ENCODE measurements at regions not wholly inside any gene's neighbourhood (a gene's known extent, or its start where the extent isn't known, plus 50 kb on each side); places are given as distances from the start of the nearest gene placed in this dataset.

- no peaks in the 10 kb centered on the region for H3K79me2 ChIP-seq (ENCODE audit: control insufficient read depth, insufficient read depth, low read length, poor library complexity)
- DNase-seq, result no peak
- H3K14ac ChIP-seq (ENCODE audit: low read length), result no peak overlapping the region
- no peak overlapping the region for H4K12ac ChIP-seq (ENCODE audit: low read depth, low read length)
- H3K36me3 ChIP-seq (ENCODE audit: control insufficient read depth in 1 of 2, insufficient read depth in 2 of 2, low read length in 2 of 2), result no peaks in the 10 kb centered on the region
- H2AK5ac ChIP-seq (ENCODE audit: low read length), result no peak overlapping the region
- no peak overlapping the region for H3K9ac ChIP-seq (ENCODE audit: low read length)
- H3K9me3 ChIP-seq (ENCODE audit: insufficient read depth, low read depth, low read length), result no peaks in the 10 kb centered on the region
- no peak overlapping the region for H2AFZ ChIP-seq (ENCODE audit: insufficient read depth, low read length, poor library complexity)
- no peak overlapping the region for H3K4me3 ChIP-seq (ENCODE audit: low read depth, low read length)
- peak overlapping the region; percentile 70 for H2BK5ac ChIP-seq (ENCODE audit: low read depth, low read length, poor library complexity)
- H2BK12ac ChIP-seq (ENCODE audit: low read length), result peak overlapping the region; percentile 83
- no peak overlapping the region for H3K18ac ChIP-seq (ENCODE audit: low read length)
- no peak overlapping the region for H3K23ac ChIP-seq (ENCODE audit: low read length)
- H3K27ac ChIP-seq (ENCODE audit: low read depth, low read length), result no peak overlapping the region
- H3K27me3 ChIP-seq (ENCODE audit: insufficient read depth, low read length), result no peaks in the 10 kb centered on the region
- H4K8ac ChIP-seq (ENCODE audit: low read depth, low read length), result no peak overlapping the region
- no peak overlapping the region for H3K4me2 ChIP-seq (ENCODE audit: low read length)
- peaks cover 5 to 21% of the 10 kb centered on the region in 2 experiments for H3K4me1 ChIP-seq (ENCODE audit: control insufficient read depth in 1 of 2, insufficient read depth in 2 of 2, low read length in 2 of 2)
- H2BK120ac ChIP-seq (ENCODE audit: insufficient read depth, low read length, poor library complexity), result no peak overlapping the region
- peak overlapping the region; percentile 30 for H4K91ac ChIP-seq (ENCODE audit: low read depth, low read length)
- no CpG with 5 or more reads among the region's 6 CpGs for WGBS (ENCODE audit: extremely low coverage, insufficient coverage, insufficient read length)
- H3K4ac ChIP-seq (ENCODE audit: low read depth, low read length), result no peak overlapping the region
- peaks cover 10% of the 10 kb centered on the region for H3K79me1 ChIP-seq (ENCODE audit: low read length)
These were observed 359.9 kb downstream of the TNS1 start for GRCh38 chr2:217642944-217643343.

GRCh38 chr2:217641960-217642359, 360.8 kb downstream of the TNS1 start:
- H2BK120ac ChIP-seq (ENCODE audit: insufficient read depth, low read length, poor library complexity), result no peak overlapping the region
- no peaks in the 10 kb centered on the region for H3K9me3 ChIP-seq (ENCODE audit: insufficient read depth, low read depth, low read length)
- no peak overlapping the region for H2AK5ac ChIP-seq (ENCODE audit: low read length)
- H3K23ac ChIP-seq (ENCODE audit: low read length), result no peak overlapping the region
- no peaks in the 10 kb centered on the region for H3K36me3 ChIP-seq (ENCODE audit: control insufficient read depth in 1 of 2, insufficient read depth in 2 of 2, low read length in 2 of 2)
- no peak overlapping the region for H4K8ac ChIP-seq (ENCODE audit: low read depth, low read length)
- H4K12ac ChIP-seq (ENCODE audit: low read depth, low read length), result no peak overlapping the region
- no peak overlapping the region for H3K4me3 ChIP-seq (ENCODE audit: low read depth, low read length)
- no peak overlapping the region for H3K4ac ChIP-seq (ENCODE audit: low read depth, low read length)
- H2AFZ ChIP-seq (ENCODE audit: insufficient read depth, low read length, poor library complexity), result no peak overlapping the region
- peaks cover 14% of the 10 kb centered on the region for H3K79me1 ChIP-seq (ENCODE audit: low read length)
- H4K91ac ChIP-seq (ENCODE audit: low read depth, low read length), result no peak overlapping the region
- DNase-seq, result no peak
- H2BK12ac ChIP-seq (ENCODE audit: low read length), result no peak overlapping the region
- H3K18ac ChIP-seq (ENCODE audit: low read length), result no peak overlapping the region
- no peaks in the 10 kb centered on the region for H3K27me3 ChIP-seq (ENCODE audit: insufficient read depth, low read length)
- no CpG with 5 or more reads among the region's 2 CpGs for WGBS (ENCODE audit: extremely low coverage, insufficient coverage, insufficient read length)
- H3K4me1 ChIP-seq (ENCODE audit: control insufficient read depth in 1 of 2, insufficient read depth in 2 of 2, low read length in 2 of 2), result peaks cover 13 to 28% of the 10 kb centered on the region in 2 experiments
- H3K14ac ChIP-seq (ENCODE audit: low read length), result no peak overlapping the region
- H3K79me2 ChIP-seq (ENCODE audit: control insufficient read depth, insufficient read depth, low read length, poor library complexity), result no peaks in the 10 kb centered on the region
- no peak overlapping the region for H3K27ac ChIP-seq (ENCODE audit: low read depth, low read length)
- no peak overlapping the region for H2BK5ac ChIP-seq (ENCODE audit: low read depth, low read length, poor library complexity)
- H3K4me2 ChIP-seq (ENCODE audit: low read length), result no peak overlapping the region
- H3K9ac ChIP-seq (ENCODE audit: low read length), result no peak overlapping the region

- H3K14ac ChIP-seq (ENCODE audit: low read length), result no peak overlapping the region
- no peaks in the 10 kb centered on the region for H3K9me3 ChIP-seq (ENCODE audit: insufficient read depth, low read depth, low read length)
- H3K36me3 ChIP-seq (ENCODE audit: control insufficient read depth in 1 of 2, insufficient read depth in 2 of 2, low read length in 2 of 2), result no peaks in the 10 kb centered on the region
- no peak overlapping the region for H3K27ac ChIP-seq (ENCODE audit: low read depth, low read length)
- H3K4me3 ChIP-seq (ENCODE audit: low read depth, low read length), result no peak overlapping the region
- H3K4me1 ChIP-seq (ENCODE audit: control insufficient read depth in 1 of 2, insufficient read depth in 2 of 2, low read length in 2 of 2), result peaks cover 19 to 32% of the 10 kb centered on the region in 2 experiments
- H3K27me3 ChIP-seq (ENCODE audit: insufficient read depth, low read length), result no peaks in the 10 kb centered on the region
- no peak overlapping the region for H2BK120ac ChIP-seq (ENCODE audit: insufficient read depth, low read length, poor library complexity)
- no peaks in the 10 kb centered on the region for H3K79me2 ChIP-seq (ENCODE audit: control insufficient read depth, insufficient read depth, low read length, poor library complexity)
- H3K18ac ChIP-seq (ENCODE audit: low read length), result no peak overlapping the region
- H2AFZ ChIP-seq (ENCODE audit: insufficient read depth, low read length, poor library complexity), result no peak overlapping the region
- H3K9ac ChIP-seq (ENCODE audit: low read length), result no peak overlapping the region
- no peak overlapping the region for H4K12ac ChIP-seq (ENCODE audit: low read depth, low read length)
- peaks cover 17% of the 10 kb centered on the region for H3K79me1 ChIP-seq (ENCODE audit: low read length)
- H3K23ac ChIP-seq (ENCODE audit: low read length), result no peak overlapping the region
- H3K4ac ChIP-seq (ENCODE audit: low read depth, low read length), result no peak overlapping the region
- H2BK5ac ChIP-seq (ENCODE audit: low read depth, low read length, poor library complexity), result no peak overlapping the region
- no peak overlapping the region for H2BK12ac ChIP-seq (ENCODE audit: low read length)
- WGBS (ENCODE audit: extremely low coverage, insufficient coverage, insufficient read length), result no CpG with 5 or more reads among the region's 2 CpGs
- H4K91ac ChIP-seq (ENCODE audit: low read depth, low read length), result no peak overlapping the region
- DNase-seq, result no peak
- H2AK5ac ChIP-seq (ENCODE audit: low read length), result no peak overlapping the region
- no peak overlapping the region for H3K4me2 ChIP-seq (ENCODE audit: low read length)
- H4K8ac ChIP-seq (ENCODE audit: low read depth, low read length), result no peak overlapping the region
These were observed 363.3 kb downstream of the TNS1 start for GRCh38 chr2:217639481-217639880.

- Histone ChIP-seq H4K91ac (ENCODE audit: low read depth, low read length) (no peak overlapping the region), H3K9me3 (ENCODE audit: insufficient read depth, low read depth, low read length) (no peaks in the 10 kb centered on the region), H3K36me3 (ENCODE audit: control insufficient read depth in 1 of 2, insufficient read depth in 2 of 2, low read length in 2 of 2) (no peaks in the 10 kb centered on the region), H3K27ac (ENCODE audit: low read depth, low read length) (no peak overlapping the region), H2BK120ac (ENCODE audit: insufficient read depth, low read length, poor library complexity) (no peak overlapping the region), H3K23ac (ENCODE audit: low read length) (no peak overlapping the region), H3K4me3 (ENCODE audit: low read depth, low read length) (no peak overlapping the region), H3K79me2 (ENCODE audit: control insufficient read depth, insufficient read depth, low read length, poor library complexity) (no peaks in the 10 kb centered on the region), H3K4me2 (ENCODE audit: low read length) (no peak overlapping the region), H3K27me3 (ENCODE audit: insufficient read depth, low read length) (no peaks in the 10 kb centered on the region), H3K79me1 (ENCODE audit: low read length) (peaks cover 15% of the 10 kb centered on the region), H2BK5ac (ENCODE audit: low read depth, low read length, poor library complexity) (no peak overlapping the region), H2AFZ (ENCODE audit: insufficient read depth, low read length, poor library complexity) (no peak overlapping the region), H3K4me1 (ENCODE audit: control insufficient read depth in 1 of 2, insufficient read depth in 2 of 2, low read length in 2 of 2) (peaks cover 17 to 23% of the 10 kb centered on the region in 2 experiments), H3K18ac (ENCODE audit: low read length) (no peak overlapping the region), H2BK12ac (ENCODE audit: low read length) (no peak overlapping the region), H3K14ac (ENCODE audit: low read length) (no peak overlapping the region), H2AK5ac (ENCODE audit: low read length) (no peak overlapping the region), H4K12ac (ENCODE audit: low read depth, low read length) (no peak overlapping the region), H3K9ac (ENCODE audit: low read length) (no peak overlapping the region), H3K4ac (ENCODE audit: low read depth, low read length) (no peak overlapping the region), H4K8ac (ENCODE audit: low read depth, low read length) (no peak overlapping the region)
- DNase-seq, result no peak
- no CpG with 5 or more reads among the region's 4 CpGs for WGBS (ENCODE audit: extremely low coverage, insufficient coverage, insufficient read length)
These were observed 364.3 kb downstream of the TNS1 start for GRCh38 chr2:217638533-217638932.
